ENCODE measurements at regions not wholly inside any gene's neighbourhood (a gene's known extent, or its start where the extent isn't known, plus 50 kb on each side); places are given as distances from the start of the nearest gene placed in this dataset.

- Histone ChIP-seq H3K27me3 (replicated peaks) (no peaks in the 10 kb centered on the region), H3K27ac (no peak overlapping the region), H3K4me3 (ENCODE audit: low read depth, low read length) (no peak overlapping the region), H3K36me3 (replicated peaks) (no peaks in the 10 kb centered on the region)
- TF ChIP-seq CTCF (IDR thresholded peaks at IDR 0.05; ENCODE audit: low read depth, low read length, missing control alignments) = no peak
- in situ Hi-C loops (cut with HindIII; ENCODE audit: low pct_ligation_motif_present, low sequenced_read_pairs) = no loop called here
- DNase-seq = no peak
Observed at GRCh38 chr19:30785458-30786137, 413.4 kb downstream of the ZNF536 start.

- Histone ChIP-seq H3K36me3 (replicated peaks) (no peaks in the 10 kb centered on the region), H3K27me3 (replicated peaks) (no peaks in the 10 kb centered on the region), H3K4me3 (ENCODE audit: low read depth, low read length) (no peak overlapping the region), H3K27ac (no peak overlapping the region)
- in situ Hi-C loops (cut with HindIII; ENCODE audit: low pct_ligation_motif_present, low sequenced_read_pairs) = no loop called here
- peak; percentile 12 for DNase-seq
- peak; percentile 53 for TF ChIP-seq CTCF (IDR thresholded peaks at IDR 0.05; ENCODE audit: low read depth, low read length, missing control alignments)
Observed at GRCh38 chr19:30784850-30785457, 412.8 kb downstream of the ZNF536 start.

- in situ Hi-C loops (cut with HindIII; ENCODE audit: low pct_ligation_motif_present, low sequenced_read_pairs) = no loop called here
- no peak for DNase-seq
- Histone ChIP-seq H3K4me3 (ENCODE audit: low read depth, low read length) (no peak overlapping the region), H3K27me3 (replicated peaks) (no peaks in the 10 kb centered on the region), H3K27ac (no peak overlapping the region), H3K36me3 (replicated peaks) (no peaks in the 10 kb centered on the region)
- TF ChIP-seq CTCF (IDR thresholded peaks at IDR 0.05; ENCODE audit: low read depth, low read length, missing control alignments) = no peak
Observed at GRCh38 chr19:30783936-30784335, 411.8 kb downstream of the ZNF536 start.

- Histone ChIP-seq H3K4me3 (ENCODE audit: low read depth, low read length) (no peak overlapping the region), H3K27ac (no peak overlapping the region), H3K36me3 (replicated peaks) (no peaks in the 10 kb centered on the region), H3K27me3 (replicated peaks) (no peaks in the 10 kb centered on the region)
- no peak for TF ChIP-seq CTCF (IDR thresholded peaks at IDR 0.05; ENCODE audit: low read depth, low read length, missing control alignments)
- DNase-seq = no peak
- in situ Hi-C loops (cut with HindIII; ENCODE audit: low pct_ligation_motif_present, low sequenced_read_pairs) = no loop called here
Observed at GRCh38 chr19:30783212-30783611, 411.0 kb downstream of the ZNF536 start.

- no peak overlapping the region for H3K27ac ChIP-seq
- no peak for DNase-seq
- in situ Hi-C loops (cut with HindIII; ENCODE audit: low pct_ligation_motif_present, low sequenced_read_pairs) = no loop called here
Observed at GRCh38 chr19:30781519-30781918, 409.3 kb downstream of the ZNF536 start.

More at GRCh38 chr19:30781519-30781918, 409.3 kb downstream of the ZNF536 start:
- H3K27me3 ChIP-seq (replicated peaks) = no peaks in the 10 kb centered on the region
- no peak overlapping the region for H3K4me3 ChIP-seq (ENCODE audit: low read depth, low read length)
- TF ChIP-seq CTCF (IDR thresholded peaks at IDR 0.05; ENCODE audit: low read depth, low read length, missing control alignments) = no peak
- H3K36me3 ChIP-seq (replicated peaks) = no peaks in the 10 kb centered on the region

Measured in brain microvascular endothelial cell (primary cell).